ENCODE measurements at regions not wholly inside any gene's neighbourhood (a gene's known extent, or its start where the extent isn't known, plus 50 kb on each side); places are given as distances from the start of the nearest gene placed in this dataset.

DNA sequence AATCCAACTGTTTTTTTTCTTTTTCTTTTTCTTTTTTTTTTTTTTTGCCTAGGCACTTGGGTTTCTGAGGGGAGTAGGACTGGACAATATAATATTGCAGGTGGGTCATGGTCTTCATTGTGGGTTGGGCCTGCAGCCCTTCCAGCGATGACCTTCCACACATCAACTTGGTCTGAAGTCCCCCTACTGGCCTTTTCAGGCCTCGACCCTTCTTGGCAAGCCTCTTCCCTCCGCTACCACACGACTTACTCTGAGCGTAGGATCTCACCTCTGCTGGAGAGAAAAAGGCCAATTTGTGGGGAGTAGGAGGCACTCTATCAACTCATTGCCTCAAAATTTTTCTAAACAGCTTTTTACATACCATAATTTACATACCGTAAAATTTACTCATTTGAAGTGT lies 51.1 kb upstream of the GRIK3 start:
- peak; percentile 1 for DNase-seq
- in situ Hi-C loops (cut with HindIII; ENCODE audit: low pct_ligation_motif_present, low pct_unique_long_range_greater_than_20kb, low sequenced_read_pairs) = no loop called here

DNA sequence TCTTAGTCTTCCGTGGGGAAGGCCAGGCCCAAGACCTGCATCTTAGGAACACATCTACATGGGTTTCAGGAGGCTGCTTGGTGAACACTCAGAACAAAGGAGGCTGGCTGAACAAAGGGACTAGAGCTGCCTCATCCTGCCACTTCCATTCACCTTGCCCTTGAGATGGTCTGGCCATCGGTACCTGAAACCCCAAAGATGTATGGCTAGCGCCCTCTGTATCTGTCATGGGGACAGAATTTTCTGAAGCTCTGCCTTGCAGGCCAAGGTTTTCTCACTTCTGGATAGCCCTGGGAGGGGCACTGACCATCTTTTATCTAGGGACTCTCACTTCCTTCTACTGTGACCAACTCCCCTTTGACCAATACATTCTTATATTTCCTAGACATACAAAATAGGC lies 55.4 kb upstream of the GRIK3 start:
- DNase-seq = no peak
- in situ Hi-C loops (cut with HindIII; ENCODE audit: low pct_ligation_motif_present, low pct_unique_long_range_greater_than_20kb, low sequenced_read_pairs) = no loop called here

DNA sequence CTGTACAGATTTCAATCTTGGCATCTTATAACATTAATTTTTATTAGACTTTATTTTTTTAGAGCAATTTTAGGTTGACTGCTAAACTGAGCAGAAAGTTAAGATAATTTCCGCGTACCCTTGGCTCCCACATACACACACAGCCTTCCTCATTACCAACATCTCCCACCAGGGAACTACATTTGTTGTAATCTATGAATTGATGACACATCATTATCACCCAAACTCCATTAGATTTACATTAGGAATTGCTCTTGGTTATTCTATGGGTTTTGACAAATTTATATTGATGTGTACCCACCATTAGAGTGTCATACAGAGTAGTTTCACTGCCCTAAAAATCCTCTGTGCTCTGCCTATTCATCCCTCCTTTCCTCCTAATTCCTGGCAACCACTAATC lies 56.4 kb upstream of the GRIK3 start:
- no peak for DNase-seq

DNA sequence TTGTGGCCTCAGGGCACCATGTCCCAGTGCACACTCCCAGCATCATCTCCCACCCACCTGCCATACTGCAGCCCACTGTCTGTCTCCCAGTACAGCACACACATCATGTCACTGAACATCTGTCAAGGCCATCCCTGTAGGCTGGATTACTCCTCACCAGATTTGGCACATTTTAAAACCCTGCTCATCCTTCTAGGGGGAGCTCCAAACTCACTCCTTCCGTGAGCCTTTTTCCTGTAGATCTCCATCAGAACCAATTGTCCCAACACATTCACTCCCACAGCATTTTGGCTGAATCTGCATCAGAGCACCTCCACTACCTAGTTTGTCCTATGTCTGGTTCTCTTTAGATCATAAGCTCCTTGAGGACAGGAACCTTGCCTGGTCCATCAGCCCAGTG lies 58.6 kb upstream of the GRIK3 start:
- DNase-seq = no peak
- in situ Hi-C loops (cut with HindIII; ENCODE audit: low pct_ligation_motif_present, low pct_unique_long_range_greater_than_20kb, low sequenced_read_pairs) = no loop called here

More for the DNA sequence above, 56.4 kb upstream of the GRIK3 start:
- in situ Hi-C loops (cut with HindIII; ENCODE audit: low pct_ligation_motif_present, low pct_unique_long_range_greater_than_20kb, low sequenced_read_pairs) = no loop called here

DNA sequence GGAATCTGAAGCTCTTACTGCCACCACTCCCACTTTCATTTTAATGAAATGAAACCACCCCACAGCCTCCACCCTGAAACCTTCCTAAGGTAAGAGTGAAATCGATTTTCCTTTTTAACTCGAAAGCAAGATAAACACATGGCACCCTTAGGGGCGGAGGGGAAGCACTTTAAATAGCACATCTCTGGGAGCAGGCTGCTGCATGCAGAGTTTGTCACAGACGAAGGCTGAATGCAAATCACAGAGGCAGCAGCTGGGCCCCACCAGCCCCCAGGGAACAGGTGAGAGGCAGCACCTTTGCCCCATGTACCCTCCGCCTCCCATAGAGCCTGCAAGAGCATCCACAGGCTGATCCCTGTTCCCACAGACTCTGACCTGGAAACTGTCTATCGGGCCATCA lies 60.0 kb upstream of the GRIK3 start:
- in situ Hi-C loops (cut with HindIII; ENCODE audit: low pct_ligation_motif_present, low pct_unique_long_range_greater_than_20kb, low sequenced_read_pairs) = no loop called here

DNA sequence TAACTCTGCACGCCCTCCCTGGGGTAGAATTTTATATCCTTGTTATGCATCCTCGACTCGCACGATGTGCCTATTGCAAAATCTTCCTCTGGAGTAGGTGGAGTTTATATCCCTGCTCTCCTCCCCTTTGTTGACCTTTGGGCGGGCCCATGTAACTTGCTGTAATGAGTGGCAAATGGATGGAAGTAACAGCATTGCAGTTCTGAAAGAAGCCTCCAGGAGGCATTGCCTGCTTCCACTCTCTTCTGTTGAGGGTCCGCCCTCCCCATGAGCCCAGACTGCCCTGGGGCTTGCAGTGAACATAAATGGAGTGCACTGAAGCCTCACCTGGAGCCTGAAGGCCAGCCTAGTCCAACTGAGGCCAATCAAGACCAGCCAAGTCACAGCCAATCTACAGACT lies 62.2 kb upstream of the GRIK3 start:
- in situ Hi-C loops (cut with HindIII; ENCODE audit: low pct_ligation_motif_present, low pct_unique_long_range_greater_than_20kb, low sequenced_read_pairs) = no loop called here
- DNase-seq = peak; percentile 1

More for the DNA sequence above, 60.0 kb upstream of the GRIK3 start:
- no peak for DNase-seq

DNA sequence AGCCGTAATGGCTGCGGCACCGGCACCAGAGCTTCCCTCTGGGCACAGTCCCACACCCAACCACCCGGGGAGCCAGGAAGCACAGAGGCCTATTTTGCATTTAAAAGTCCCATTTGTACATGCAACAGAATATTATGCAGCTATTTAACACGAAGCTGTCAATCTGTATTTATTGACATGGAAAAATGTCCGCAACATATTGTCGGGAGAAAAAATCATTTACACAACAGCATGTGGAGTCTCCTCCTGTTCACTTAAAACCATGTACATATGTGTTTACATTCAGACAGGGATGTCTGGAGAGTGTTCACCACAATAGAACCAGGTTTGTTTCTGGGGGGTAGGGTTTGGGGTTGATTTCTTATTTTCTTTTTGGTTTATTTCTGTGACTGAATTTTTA lies 63.4 kb upstream of the GRIK3 start:
- DNase-seq = no peak
- in situ Hi-C loops (cut with HindIII; ENCODE audit: low pct_ligation_motif_present, low pct_unique_long_range_greater_than_20kb, low sequenced_read_pairs) = no loop called here

DNA sequence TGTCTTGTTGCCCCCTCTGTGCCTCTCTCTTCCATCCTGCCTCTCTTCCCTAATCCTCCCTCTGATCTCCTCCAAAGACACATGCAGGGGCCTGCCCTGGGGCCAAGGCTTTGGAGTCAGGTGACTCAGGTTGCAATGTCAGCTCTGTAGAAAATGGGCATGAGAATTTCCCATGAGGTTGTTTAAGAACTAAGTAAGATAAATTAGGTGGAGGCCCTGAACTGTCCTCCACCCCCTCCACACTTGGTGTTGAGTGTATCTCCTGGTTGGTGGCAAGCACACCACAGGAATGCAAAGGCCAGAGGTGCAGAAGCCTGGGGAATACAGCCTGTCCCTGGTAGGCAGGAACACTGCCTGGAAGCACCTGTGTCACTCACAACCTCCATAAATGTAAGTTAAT lies 63.9 kb upstream of the GRIK3 start:
- in situ Hi-C loops (cut with HindIII; ENCODE audit: low pct_ligation_motif_present, low pct_unique_long_range_greater_than_20kb, low sequenced_read_pairs) = no loop called here
- no peak for DNase-seq

DNA sequence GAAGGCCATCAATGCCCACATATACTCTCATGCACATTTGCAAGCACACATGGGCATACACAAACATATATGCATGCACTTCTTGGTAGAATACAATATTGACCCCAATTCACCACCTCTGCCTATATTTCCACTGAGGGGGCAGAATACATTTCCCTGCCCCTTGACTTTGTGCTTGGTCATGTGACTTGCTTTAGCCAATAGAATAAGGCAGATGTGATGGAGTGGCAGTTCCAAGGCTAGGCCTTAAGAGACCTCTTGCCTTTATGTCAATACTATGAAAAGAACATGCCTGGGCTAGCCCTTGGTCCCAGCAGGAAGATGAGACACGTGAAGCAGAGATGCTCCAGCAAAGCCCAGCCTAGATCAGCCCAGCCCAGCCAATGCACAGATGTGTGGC lies 66.0 kb upstream of the GRIK3 start:
- DNase-seq = no peak
- in situ Hi-C loops (cut with HindIII; ENCODE audit: low pct_ligation_motif_present, low pct_unique_long_range_greater_than_20kb, low sequenced_read_pairs) = no loop called here

DNA sequence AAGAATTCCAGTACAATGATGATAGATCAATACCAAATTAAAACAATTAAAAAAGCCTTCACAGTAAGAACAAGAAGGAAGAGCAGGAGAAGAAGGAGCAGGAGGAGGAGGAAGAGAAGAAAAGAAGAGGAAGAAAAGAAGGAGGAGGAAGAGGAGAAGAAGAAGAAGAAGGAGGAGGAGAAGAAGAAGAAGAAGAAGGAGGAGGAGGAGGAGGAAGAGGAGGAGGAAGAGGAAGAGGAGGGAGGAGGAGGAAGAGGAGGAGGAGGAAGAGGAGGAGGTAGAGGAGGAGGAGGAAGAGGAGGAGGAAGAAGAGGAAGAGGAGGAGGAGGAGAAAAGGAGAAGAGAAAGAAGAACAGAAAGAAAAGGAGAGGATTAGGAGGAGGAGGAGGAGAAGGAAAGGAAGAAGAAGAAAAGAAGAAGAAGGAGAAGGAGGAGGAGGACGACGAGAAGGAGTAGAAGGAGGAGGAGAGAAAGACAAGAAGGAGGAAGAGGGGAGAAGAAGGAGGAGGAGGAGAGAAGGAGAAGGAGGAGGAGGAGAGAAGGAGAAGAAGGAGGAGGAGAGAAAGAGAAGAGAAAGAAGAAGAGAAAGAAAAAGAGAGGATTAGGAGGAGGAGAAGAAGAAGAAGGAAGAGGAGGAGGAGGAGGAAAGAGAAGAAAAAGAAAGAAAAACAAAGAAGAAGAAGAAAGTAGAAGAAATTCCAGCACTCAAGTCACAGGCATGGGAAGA lies 68.5 kb upstream of the GRIK3 start:
- no peak for DNase-seq
- in situ Hi-C loops (cut with HindIII; ENCODE audit: low pct_ligation_motif_present, low pct_unique_long_range_greater_than_20kb, low sequenced_read_pairs) = no loop called here

DNA sequence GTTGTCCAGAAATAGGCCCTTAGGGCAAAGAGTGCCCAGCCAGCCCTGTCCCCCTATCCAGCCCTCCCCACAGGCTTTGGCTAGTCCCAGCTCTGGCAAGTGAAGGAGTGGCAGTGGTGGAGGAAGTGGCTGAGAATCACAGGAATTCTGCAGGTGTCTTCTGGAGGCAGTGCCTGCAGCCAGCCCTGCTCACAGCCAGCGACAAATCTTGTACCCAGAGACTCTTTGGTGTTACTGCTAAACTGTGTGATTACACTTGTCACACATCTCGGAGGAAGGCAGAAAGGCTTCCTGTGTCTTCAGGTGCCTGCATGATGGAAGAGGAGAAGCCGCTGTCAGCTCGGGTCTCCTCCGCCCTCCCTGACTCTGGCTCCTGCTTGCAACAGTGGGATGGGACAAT lies 71.6 kb upstream of the GRIK3 start:
- in situ Hi-C loops (cut with HindIII; ENCODE audit: low pct_ligation_motif_present, low pct_unique_long_range_greater_than_20kb, low sequenced_read_pairs) = no loop called here
- DNase-seq = no peak

DNA sequence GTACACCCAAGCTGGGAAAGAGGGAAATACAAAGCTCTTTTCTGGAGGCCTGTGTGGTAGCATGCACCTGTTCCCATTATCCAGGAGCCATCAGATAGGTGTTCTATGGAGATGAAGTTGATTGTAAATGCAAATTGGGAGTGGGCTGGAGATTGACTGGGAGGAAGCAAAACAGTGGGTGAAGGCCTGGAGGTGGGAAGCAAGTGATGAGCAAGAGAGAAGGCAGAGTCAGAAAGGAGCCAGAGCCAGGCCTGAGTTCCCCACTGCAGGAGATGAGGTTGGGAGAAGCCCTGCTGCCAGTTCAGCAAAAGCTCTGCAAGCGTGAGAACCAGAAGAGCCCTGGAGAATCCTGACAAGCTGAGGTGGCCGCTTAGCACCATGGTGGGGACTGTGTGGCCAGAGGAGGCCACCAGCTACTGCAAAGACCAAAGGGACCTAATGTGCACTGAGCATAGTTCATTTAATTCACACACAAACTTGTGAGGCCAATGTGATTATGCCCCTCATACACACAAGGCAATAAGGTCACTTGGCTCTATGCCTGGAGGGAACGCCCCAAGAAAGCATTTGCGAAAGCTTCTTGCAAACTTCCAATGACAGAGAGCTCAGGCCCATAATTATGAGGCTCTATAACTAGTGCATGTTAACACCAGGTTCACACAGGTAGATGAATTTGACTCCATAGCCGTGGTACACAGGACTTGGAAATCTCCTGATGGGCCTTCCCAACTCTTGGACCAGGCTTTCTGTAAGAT lies 73.0 kb upstream of the GRIK3 start:
- in situ Hi-C loops (cut with HindIII; ENCODE audit: low pct_ligation_motif_present, low pct_unique_long_range_greater_than_20kb, low sequenced_read_pairs) = no loop called here
- DNase-seq = no peak

DNA sequence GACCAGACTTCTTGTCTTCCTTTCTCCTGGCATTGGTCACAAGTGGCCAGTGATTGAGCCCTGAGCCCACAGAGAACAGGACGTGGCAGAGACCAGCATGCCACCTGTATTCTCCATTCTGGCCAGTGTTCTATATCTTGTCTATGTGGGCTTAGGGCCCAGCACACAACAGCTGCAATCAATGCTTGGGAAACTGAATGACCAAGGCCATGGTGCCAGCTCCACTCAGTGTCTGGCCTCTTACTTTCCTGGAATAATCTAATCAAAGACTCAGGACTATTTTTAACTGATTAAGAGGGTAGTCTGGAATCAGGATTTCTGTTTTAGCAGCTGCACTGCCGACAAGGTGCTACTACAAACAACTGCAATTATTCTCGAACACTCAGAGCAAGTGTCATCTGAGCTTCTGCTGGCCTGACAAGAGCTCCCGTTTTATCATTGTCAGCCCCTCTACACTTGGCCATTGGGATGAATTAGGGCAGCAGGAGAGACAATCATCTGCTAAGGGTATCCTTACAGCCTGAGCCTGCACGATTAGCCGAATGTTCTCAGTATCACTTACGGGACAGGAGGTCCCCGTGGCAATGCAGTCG lies 74.4 kb upstream of the GRIK3 start:
- no peak for DNase-seq
- in situ Hi-C loops (cut with HindIII; ENCODE audit: low pct_ligation_motif_present, low pct_unique_long_range_greater_than_20kb, low sequenced_read_pairs) = no loop called here

DNA sequence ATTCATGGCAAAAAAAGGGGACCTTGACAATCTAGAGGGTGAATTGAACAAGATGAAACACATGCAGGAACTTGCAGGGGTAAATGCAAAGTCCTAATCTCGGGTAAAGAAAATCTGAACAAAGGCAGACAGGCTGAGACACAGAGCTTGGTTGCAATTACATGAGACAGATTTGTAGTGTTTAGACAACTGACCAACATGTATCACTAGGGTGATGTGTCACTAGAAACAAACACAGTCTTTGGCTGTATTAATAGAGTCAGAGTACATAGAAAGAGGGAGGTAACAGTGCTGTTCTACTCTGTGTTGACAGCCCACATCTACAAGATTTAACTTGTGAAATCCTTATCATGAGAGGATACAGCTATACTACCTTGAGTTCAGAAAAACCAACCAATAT lies 78.1 kb upstream of the GRIK3 start:
- no peak for DNase-seq
- in situ Hi-C loops (cut with HindIII; ENCODE audit: low pct_ligation_motif_present, low pct_unique_long_range_greater_than_20kb, low sequenced_read_pairs) = no loop called here

DNA sequence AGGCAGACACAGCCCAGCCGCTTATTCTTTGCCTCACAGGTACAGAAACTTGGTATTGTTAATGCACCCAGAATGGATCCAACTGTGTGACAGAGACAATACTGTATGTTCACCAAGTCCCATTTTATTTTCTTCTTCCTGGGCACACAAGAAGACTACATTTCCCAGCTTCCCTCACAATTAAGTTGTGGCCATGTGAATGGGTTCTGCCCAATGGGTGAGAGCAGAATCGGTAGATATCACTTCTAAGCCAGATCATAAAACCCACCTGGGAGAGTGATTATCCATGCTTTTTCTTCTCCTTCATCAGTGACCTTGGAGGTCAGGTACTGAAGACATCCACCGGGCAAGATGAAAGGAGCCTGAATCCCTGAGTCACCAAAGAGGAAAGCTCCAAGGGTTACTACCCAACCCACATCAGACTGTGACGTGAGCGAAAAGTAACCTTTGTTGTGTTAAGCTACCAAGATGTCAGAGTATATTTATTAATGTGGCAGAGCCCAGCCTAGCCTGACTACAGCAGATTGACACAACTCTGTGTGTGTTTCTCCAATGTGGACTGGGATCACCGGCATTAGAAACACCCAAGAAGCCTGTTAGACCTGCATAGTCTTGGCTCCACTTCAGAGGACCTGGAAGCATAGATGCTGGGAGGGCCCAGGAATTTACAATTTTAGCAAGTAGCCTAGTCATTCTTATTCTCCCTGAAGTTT lies 79.1 kb upstream of the GRIK3 start:
- DNase-seq = no peak
- in situ Hi-C loops (cut with HindIII; ENCODE audit: low pct_ligation_motif_present, low pct_unique_long_range_greater_than_20kb, low sequenced_read_pairs) = no loop called here

DNA sequence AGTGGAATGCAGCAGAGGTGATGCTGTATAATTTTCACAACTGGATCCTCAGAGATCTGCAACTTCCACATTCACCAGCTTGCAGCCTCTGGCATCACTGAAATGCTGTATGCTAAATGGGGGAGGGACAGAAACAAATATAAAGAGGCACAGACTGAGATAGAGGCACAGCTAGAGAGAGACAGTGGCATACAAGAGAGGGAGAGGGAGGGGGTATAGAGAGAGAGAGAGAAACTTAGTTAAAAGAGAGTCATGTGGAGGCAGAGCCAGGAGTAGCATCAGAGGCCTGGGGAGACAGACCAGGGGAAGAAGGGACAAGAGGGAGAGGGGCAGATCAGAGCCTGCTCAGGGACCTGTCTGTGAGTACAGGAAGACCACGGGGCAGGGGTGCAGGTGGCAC lies 84.5 kb upstream of the GRIK3 start:
- in situ Hi-C loops (cut with HindIII; ENCODE audit: low pct_ligation_motif_present, low pct_unique_long_range_greater_than_20kb, low sequenced_read_pairs) = no loop called here
- DNase-seq = no peak

DNA sequence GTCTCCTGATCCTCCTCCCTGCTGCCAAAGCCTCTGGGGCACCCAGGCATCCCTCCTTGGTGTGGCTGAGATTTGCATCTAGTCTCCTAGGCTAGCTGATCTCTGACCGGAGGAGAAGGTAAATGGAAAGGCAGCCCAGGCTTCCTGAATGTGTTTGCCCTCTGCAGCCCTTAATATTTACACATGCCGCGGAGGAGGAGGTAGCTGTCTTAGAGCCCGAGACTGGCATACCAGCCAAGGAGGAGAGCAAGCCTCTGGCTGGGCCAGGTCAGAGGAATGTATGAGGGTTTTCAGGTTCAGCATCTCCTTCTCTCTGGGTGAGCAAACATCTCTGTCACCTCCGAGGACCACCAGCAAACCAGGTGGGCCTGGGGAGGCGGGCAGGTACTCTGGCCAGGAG lies 86.0 kb upstream of the GRIK3 start:
- DNase-seq = no peak
- in situ Hi-C loops (cut with HindIII; ENCODE audit: low pct_ligation_motif_present, low pct_unique_long_range_greater_than_20kb, low sequenced_read_pairs) = no loop called here

DNA sequence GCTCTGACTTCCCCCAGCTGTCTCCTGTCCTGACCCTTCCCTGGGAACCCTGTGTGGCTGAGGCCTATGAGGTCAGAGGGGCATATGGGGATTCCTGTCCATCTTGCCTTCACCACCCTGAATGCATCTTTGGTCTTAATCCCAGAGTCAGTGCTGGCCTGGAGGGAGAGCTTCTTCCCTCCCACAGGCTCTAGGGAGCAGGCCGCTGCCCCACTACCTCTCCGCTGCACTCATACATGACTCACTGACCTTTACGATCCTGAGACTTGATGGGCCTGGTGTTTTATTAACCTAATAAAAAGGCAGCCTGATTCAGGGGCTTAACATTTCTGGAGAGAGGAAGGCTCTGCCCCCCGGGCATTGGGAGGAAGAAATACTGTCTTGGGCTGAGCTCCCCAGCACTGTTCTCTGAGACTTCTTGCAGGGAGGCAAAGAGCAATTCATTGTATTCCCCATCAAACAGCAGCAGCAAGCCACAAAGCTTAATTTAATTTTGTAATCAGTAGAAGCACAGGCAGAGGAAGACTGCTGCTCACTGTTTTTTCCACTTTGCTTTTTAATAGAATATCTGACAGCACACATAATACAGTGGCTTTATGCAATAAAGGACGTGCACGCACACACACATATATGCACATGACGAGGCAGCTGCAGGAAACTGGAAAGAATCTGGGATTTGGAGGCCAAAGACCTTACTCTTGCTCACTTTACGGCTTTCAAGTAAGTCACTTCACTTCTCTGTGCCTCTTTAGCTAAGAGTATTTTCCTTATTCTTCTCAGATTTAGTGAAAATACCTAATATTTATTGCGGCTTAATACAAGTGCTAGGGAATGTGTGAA lies 89.2 kb upstream of the GRIK3 start:
- DNase-seq = peak; percentile 55
- in situ Hi-C loops (cut with HindIII; ENCODE audit: low pct_ligation_motif_present, low pct_unique_long_range_greater_than_20kb, low sequenced_read_pairs) = no loop called here

DNA sequence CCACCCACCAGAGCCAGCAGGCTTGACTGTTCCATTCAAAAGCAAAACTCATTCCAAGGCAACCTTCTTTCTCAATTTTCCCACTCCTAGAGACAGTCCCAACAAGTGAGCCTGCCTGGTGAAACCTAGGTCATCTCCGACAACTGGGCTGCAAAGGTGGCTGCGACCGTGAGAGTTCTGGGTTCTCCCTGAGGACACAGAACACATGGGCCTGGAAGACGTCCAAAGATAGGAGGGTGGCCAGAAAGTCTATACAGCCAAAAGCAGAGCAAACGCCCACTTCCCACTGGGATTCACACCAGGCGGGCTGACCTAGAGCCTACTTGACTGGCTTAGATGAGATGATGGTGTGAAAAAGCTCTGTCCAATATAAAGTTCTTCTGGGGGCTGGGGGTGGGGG lies 90.2 kb upstream of the GRIK3 start:
- in situ Hi-C loops (cut with HindIII; ENCODE audit: low pct_ligation_motif_present, low pct_unique_long_range_greater_than_20kb, low sequenced_read_pairs) = no loop called here
- no peak for DNase-seq

Data from ACHN (cell line).